ENCODE measurements at regions not wholly inside any gene's neighbourhood (a gene's known extent, or its start where the extent isn't known, plus 50 kb on each side); places are given as distances from the start of the nearest gene placed in this dataset.

GRCh38 chr5:167155387-167156005, 1135.9 kb upstream of the WWC1 start:
- DNase-seq, result no peak

- no peak for DNase-seq
Measured at GRCh38 chr5:167156446-167156845, 1135.0 kb upstream of the WWC1 start.

GRCh38 chr5:167158588-167158987, 1132.9 kb upstream of the WWC1 start:
- DNase-seq, result no peak

GRCh38 chr5:167160388-167160787, 1131.1 kb upstream of the WWC1 start:
- DNase-seq, result no peak

- DNase-seq, result no peak
Measured at GRCh38 chr5:167166696-167167095, 1124.7 kb upstream of the WWC1 start.

GRCh38 chr5:167167191-167167795, 1124.2 kb upstream of the WWC1 start:
- DNase-seq, result no peak

GRCh38 chr5:167168971-167169370, 1122.5 kb upstream of the WWC1 start:
- DNase-seq, result no peak

- DNase-seq, result no peak
Measured at GRCh38 chr5:167171056-167171455, 1120.4 kb upstream of the WWC1 start.

GRCh38 chr5:167177736-167178135, 1113.7 kb upstream of the WWC1 start:
- DNase-seq, result no peak

GRCh38 chr5:167180906-167181305, 1110.5 kb upstream of the WWC1 start:
- no peak for DNase-seq

- DNase-seq, result no peak
Measured at GRCh38 chr5:167205881-167206280, 1085.6 kb upstream of the WWC1 start.

- DNase-seq, result no peak
Measured at GRCh38 chr5:167207081-167207480, 1084.4 kb upstream of the WWC1 start.

- DNase-seq, result no peak
Measured at GRCh38 chr5:167208911-167209310, 1082.5 kb upstream of the WWC1 start.

GRCh38 chr5:167217097-167217743, 1074.2 kb upstream of the WWC1 start:
- peak; percentile 64 for DNase-seq

GRCh38 chr5:167219298-167219697, 1072.1 kb upstream of the WWC1 start:
- DNase-seq, result peak; percentile 1

- DNase-seq, result no peak
Measured at GRCh38 chr5:167226386-167226785, 1065.1 kb upstream of the WWC1 start.

GRCh38 chr5:167228134-167228533, 1063.3 kb upstream of the WWC1 start:
- no peak for DNase-seq

- no peak for DNase-seq
Measured at GRCh38 chr5:167229751-167230150, 1061.7 kb upstream of the WWC1 start.

- no peak for DNase-seq
Measured at GRCh38 chr5:167230414-167230813, 1061.0 kb upstream of the WWC1 start.

- no peak for DNase-seq
Measured at GRCh38 chr5:167232675-167233311, 1058.7 kb upstream of the WWC1 start.

GRCh38 chr5:167233507-167234220, 1057.8 kb upstream of the WWC1 start:
- no peak for DNase-seq

- DNase-seq, result no peak
Measured at GRCh38 chr5:167241436-167242067, 1049.9 kb upstream of the WWC1 start.

GRCh38 chr5:167242701-167243100, 1048.7 kb upstream of the WWC1 start:
- no peak for DNase-seq
